ENCODE measurements at regions not wholly inside any gene's neighbourhood (a gene's known extent, or its start where the extent isn't known, plus 50 kb on each side); places are given as distances from the start of the nearest gene placed in this dataset.

- DNase-seq (ENCODE audit: low spot score in 2 of 2) (no peak), ATAC-seq (no peak)
- Mint-ChIP-seq H3K36me3 (no peaks in the 10 kb centered on the region), H3K9me3 (no peaks in the 10 kb centered on the region), H3K27ac (no peak overlapping the region)
Observed at GRCh38 chr5:158166424-158166823, 307.5 kb upstream of the CLINT1 start.

- no peaks in the 10 kb centered on the region for H3K9me3 Mint-ChIP-seq
- H3K27ac Mint-ChIP-seq = no peak overlapping the region
- DNase-seq (ENCODE audit: low spot score in 2 of 2) (no peak), ATAC-seq (no peak)
- no peaks in the 10 kb centered on the region for H3K36me3 Mint-ChIP-seq
Observed at GRCh38 chr5:158165647-158166046, 306.7 kb upstream of the CLINT1 start.

- H3K9me3 Mint-ChIP-seq = no peaks in the 10 kb centered on the region
- ATAC-seq (no peak), DNase-seq (ENCODE audit: low spot score in 2 of 2) (no peak)
- H3K36me3 Mint-ChIP-seq = no peaks in the 10 kb centered on the region
- H3K27ac Mint-ChIP-seq = no peak overlapping the region
Observed at GRCh38 chr5:158164296-158165047, 305.5 kb upstream of the CLINT1 start.

- no peak for DNase-seq (ENCODE audit: low spot score in 2 of 2)
- ATAC-seq = no peak
- H3K27ac Mint-ChIP-seq = no peak overlapping the region
- no peaks in the 10 kb centered on the region for H3K36me3 Mint-ChIP-seq
- no peaks in the 10 kb centered on the region for H3K9me3 Mint-ChIP-seq
Observed at GRCh38 chr5:158163451-158164295, 304.7 kb upstream of the CLINT1 start.

GRCh38 chr5:158162479-158163034 is 303.6 kb upstream of the CLINT1 start:
- ATAC-seq = no peak
- no peaks in the 10 kb centered on the region for H3K9me3 Mint-ChIP-seq
- no peak for DNase-seq (ENCODE audit: low spot score in 2 of 2)
- H3K27ac Mint-ChIP-seq = no peak overlapping the region
- H3K36me3 Mint-ChIP-seq = no peaks in the 10 kb centered on the region

- no peaks in the 10 kb centered on the region for H3K9me3 Mint-ChIP-seq
- ATAC-seq (no peak), DNase-seq (ENCODE audit: low spot score in 2 of 2) (no peak)
- no peak overlapping the region for H3K27ac Mint-ChIP-seq
- H3K36me3 Mint-ChIP-seq = no peaks in the 10 kb centered on the region
Observed at GRCh38 chr5:158162026-158162425, 303.1 kb upstream of the CLINT1 start.

GRCh38 chr5:158159621-158160020 is 300.7 kb upstream of the CLINT1 start:
- no peak for ATAC-seq
- Mint-ChIP-seq H3K9me3 (no peaks in the 10 kb centered on the region), H3K36me3 (no peaks in the 10 kb centered on the region), H3K27ac (no peak overlapping the region)
- no peak for DNase-seq (ENCODE audit: low spot score in 2 of 2)

- Mint-ChIP-seq H3K9me3 (no peaks in the 10 kb centered on the region), H3K36me3 (no peaks in the 10 kb centered on the region), H3K27ac (no peak overlapping the region)
- DNase-seq (ENCODE audit: low spot score in 2 of 2) (no peak), ATAC-seq (no peak)
Observed at GRCh38 chr5:158155811-158156505, 297.0 kb upstream of the CLINT1 start.

- DNase-seq (ENCODE audit: low spot score in 2 of 2) (no peak), ATAC-seq (no peak)
- H3K27ac Mint-ChIP-seq = no peak overlapping the region
- H3K9me3 Mint-ChIP-seq = no peaks in the 10 kb centered on the region
- no peaks in the 10 kb centered on the region for H3K36me3 Mint-ChIP-seq
Observed at GRCh38 chr5:158155067-158155466, 296.1 kb upstream of the CLINT1 start.

GRCh38 chr5:158154226-158155005 is 295.5 kb upstream of the CLINT1 start:
- Mint-ChIP-seq H3K9me3 (no peaks in the 10 kb centered on the region), H3K27ac (no peak overlapping the region), H3K36me3 (no peaks in the 10 kb centered on the region)
- ATAC-seq (no peak), DNase-seq (ENCODE audit: low spot score in 2 of 2) (no peak)

GRCh38 chr5:158153508-158153907 is 294.6 kb upstream of the CLINT1 start:
- Mint-ChIP-seq H3K27ac (no peak overlapping the region), H3K36me3 (no peaks in the 10 kb centered on the region), H3K9me3 (no peaks in the 10 kb centered on the region)
- DNase-seq (ENCODE audit: low spot score in 2 of 2) (no peak), ATAC-seq (no peak)

GRCh38 chr5:158152136-158152535 is 293.2 kb upstream of the CLINT1 start:
- no peak for ATAC-seq
- no peak for DNase-seq (ENCODE audit: low spot score in 2 of 2)
- no peak overlapping the region for H3K27ac Mint-ChIP-seq

GRCh38 chr5:158147227-158147626 is 288.3 kb upstream of the CLINT1 start:
- no peak for DNase-seq (ENCODE audit: low spot score in 2 of 2)
- Mint-ChIP-seq H3K9me3 (no peaks in the 10 kb centered on the region), H3K36me3 (no peaks in the 10 kb centered on the region), H3K27ac (no peak overlapping the region)
- no peak for ATAC-seq

More at GRCh38 chr5:158152136-158152535, 293.2 kb upstream of the CLINT1 start:
- no peaks in the 10 kb centered on the region for H3K9me3 Mint-ChIP-seq
- no peaks in the 10 kb centered on the region for H3K36me3 Mint-ChIP-seq

- ATAC-seq (no peak), DNase-seq (ENCODE audit: low spot score in 2 of 2) (no peak)
- Mint-ChIP-seq H3K36me3 (no peaks in the 10 kb centered on the region), H3K9me3 (no peaks in the 10 kb centered on the region), H3K27ac (no peak overlapping the region)
Observed at GRCh38 chr5:158145827-158146226, 286.9 kb upstream of the CLINT1 start.

- ATAC-seq (no peak), DNase-seq (ENCODE audit: low spot score in 2 of 2) (no peak)
- no peaks in the 10 kb centered on the region for H3K9me3 Mint-ChIP-seq
- H3K27ac Mint-ChIP-seq = no peak overlapping the region
- H3K36me3 Mint-ChIP-seq = no peaks in the 10 kb centered on the region
Observed at GRCh38 chr5:158143081-158143480, 284.1 kb upstream of the CLINT1 start.

- Mint-ChIP-seq H3K9me3 (no peaks in the 10 kb centered on the region), H3K27ac (no peak overlapping the region), H3K36me3 (no peaks in the 10 kb centered on the region)
- DNase-seq (ENCODE audit: low spot score in 2 of 2) (no peak), ATAC-seq (no peak)
Observed at GRCh38 chr5:158142156-158142555, 283.2 kb upstream of the CLINT1 start.

Data from activated naive CD4-positive, alpha-beta T cell treated with anti-CD3 and anti-CD28 coated beads, Interleukin-2, amount 50 U/mL, for 72 hours (primary cell).